Suprapubic skin (tissue), 3 donors: ENCODE measurements at regions not wholly inside any gene's neighbourhood (a gene's known extent, or its start where the extent isn't known, plus 50 kb on each side); places are given as distances from the start of the nearest gene placed in this dataset.

Source experiments
- POLR2AphosphoS5 ChIP-seq, 3 donors: sonication (generic); formaldehyde crosslinking; IDR thresholded peaks; one replicate each; pipeline ENCODE4 v1.6.1; 2017; ENCODE audit warnings: antibody characterized with exemption in 3 of 3
- TF ChIP-seq, protein P1 (sequence below), 2 donors: fragments of 200-600 bp in 1 of 2; fragments of 450-650 bp in 1 of 2; sonication (generic) in 1 of 2; IDR thresholded peaks; one replicate each; pipeline ENCODE4 v1.5.1; 2016 to 2019; ENCODE audit warnings: antibody characterized with exemption in 2 of 2, mild to moderate bottlenecking in 1 of 2, moderate library complexity in 1 of 2

DNA sequence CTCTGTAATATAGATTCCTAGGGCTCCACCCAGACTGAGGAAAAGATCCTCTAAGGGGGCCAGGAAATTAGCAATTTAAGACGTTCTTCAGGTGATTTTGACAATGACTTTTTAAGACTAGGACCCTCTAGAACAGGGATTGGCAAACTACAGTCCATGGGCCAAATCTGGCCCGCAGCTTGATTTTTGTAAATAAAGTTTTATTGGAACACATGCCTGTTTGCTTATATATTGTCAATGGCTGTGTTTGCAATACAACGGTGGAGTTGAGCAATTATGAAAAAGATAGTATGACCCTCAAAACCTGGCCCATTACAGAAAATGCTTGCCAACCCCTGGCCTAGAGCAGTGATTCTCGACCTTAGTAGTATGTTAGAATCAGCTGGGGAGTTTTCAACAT lies 181.9 kb downstream of the SOX9 start:
- TF ChIP-seq POLR2AphosphoS5 (IDR thresholded peaks at IDR 0.05) = no peak
- TF ChIP-seq, protein P1, sequence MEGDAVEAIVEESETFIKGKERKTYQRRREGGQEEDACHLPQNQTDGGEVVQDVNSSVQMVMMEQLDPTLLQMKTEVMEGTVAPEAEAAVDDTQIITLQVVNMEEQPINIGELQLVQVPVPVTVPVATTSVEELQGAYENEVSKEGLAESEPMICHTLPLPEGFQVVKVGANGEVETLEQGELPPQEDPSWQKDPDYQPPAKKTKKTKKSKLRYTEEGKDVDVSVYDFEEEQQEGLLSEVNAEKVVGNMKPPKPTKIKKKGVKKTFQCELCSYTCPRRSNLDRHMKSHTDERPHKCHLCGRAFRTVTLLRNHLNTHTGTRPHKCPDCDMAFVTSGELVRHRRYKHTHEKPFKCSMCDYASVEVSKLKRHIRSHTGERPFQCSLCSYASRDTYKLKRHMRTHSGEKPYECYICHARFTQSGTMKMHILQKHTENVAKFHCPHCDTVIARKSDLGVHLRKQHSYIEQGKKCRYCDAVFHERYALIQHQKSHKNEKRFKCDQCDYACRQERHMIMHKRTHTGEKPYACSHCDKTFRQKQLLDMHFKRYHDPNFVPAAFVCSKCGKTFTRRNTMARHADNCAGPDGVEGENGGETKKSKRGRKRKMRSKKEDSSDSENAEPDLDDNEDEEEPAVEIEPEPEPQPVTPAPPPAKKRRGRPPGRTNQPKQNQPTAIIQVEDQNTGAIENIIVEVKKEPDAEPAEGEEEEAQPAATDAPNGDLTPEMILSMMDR (IDR thresholded peaks at IDR 0.05) = no peak
